Karpas-422 (cell line): ENCODE measurements at regions not wholly inside any gene's neighbourhood (a gene's known extent, or its start where the extent isn't known, plus 50 kb on each side); places are given as distances from the start of the nearest gene placed in this dataset.
"Not testable (repeated sequence)": the region's sequence is repeated elsewhere in the genome, so short reads cannot be mapped to it uniquely, and the experiment has no call there.

Source experiments
- DNase-seq: peaks from one replicate; pipeline ENCODE4 v3.0.0-alpha.2; 2015
- H2AFZ ChIP-seq: fragments of 200-600 bp; sonication (generic); 2 replicates; pipeline ENCODE4 v1.6.1; 2014; ENCODE audit warnings: antibody characterized with exemption, low read length, mixed read lengths
- H3K27ac ChIP-seq: fragments of 200-600 bp; sonication (generic); 2 replicates; pipeline ENCODE4 v1.5.1; 2014; ENCODE audit warnings: mild to moderate bottlenecking, low read length, moderate library complexity
- H3K27me3 ChIP-seq: fragments of 200-600 bp; sonication (generic); 2 replicates; pipeline ENCODE4 v1.6.1; 2014; ENCODE audit warnings: low read length, mixed read lengths
- H3K36me3 ChIP-seq: fragments of 200-600 bp; sonication (generic); 2 replicates; pipeline ENCODE4 v1.6.1; 2014; ENCODE audit warnings: low read length, mixed read lengths; ENCODE audit not compliant: insufficient read depth
- H3K4me1 ChIP-seq: fragments of 200-600 bp; sonication (generic); 2 replicates; pipeline ENCODE4 v1.6.1; 2014; ENCODE audit warnings: mild to moderate bottlenecking, low read length, mixed read lengths
- H3K4me2 ChIP-seq: fragments of 200-600 bp; sonication (generic); 2 replicates; pipeline ENCODE4 v1.6.1; 2014; ENCODE audit warnings: low read length, low read depth, mild to moderate bottlenecking; ENCODE audit not compliant: poor library complexity, severe bottlenecking
- H3K4me3 ChIP-seq: fragments of 200-600 bp; sonication (generic); 2 replicates; pipeline ENCODE4 v1.5.1; 2014; ENCODE audit warnings: mild to moderate bottlenecking, antibody characterized with exemption, low read length, mixed read lengths
- H3K79me2 ChIP-seq: fragments of 200-600 bp; sonication (generic); 2 replicates; pipeline ENCODE4 v1.6.1; 2014; ENCODE audit warnings: mild to moderate bottlenecking, low read length, mixed read lengths
- H3K9ac ChIP-seq: fragments of 200-600 bp; sonication (generic); 2 replicates; pipeline ENCODE4 v1.6.0; 2014; ENCODE audit warnings: low read length
- H3K9me2 ChIP-seq: fragments of 200-600 bp; sonication (generic), shearing (Covaris generic); replicated peaks from 2 replicates; pipeline ENCODE4 v1.6.0; 2014; ENCODE audit warnings: mild to moderate bottlenecking, low read length, moderate library complexity; ENCODE audit not compliant: insufficient read depth
- H3K9me3 ChIP-seq: fragments of 300-700, 200-600 bp; sonication (generic); 2 replicates; pipeline ENCODE4 v1.6.1; 2014; ENCODE audit warnings: low read length, mixed read lengths
- H4K20me1 ChIP-seq: fragments of 200-600 bp; sonication (generic); 2 replicates; pipeline ENCODE4 v1.6.1; 2014; ENCODE audit warnings: mild to moderate bottlenecking, antibody characterized with exemption, low read length, low read depth; ENCODE audit not compliant: insufficient read depth

DNA sequence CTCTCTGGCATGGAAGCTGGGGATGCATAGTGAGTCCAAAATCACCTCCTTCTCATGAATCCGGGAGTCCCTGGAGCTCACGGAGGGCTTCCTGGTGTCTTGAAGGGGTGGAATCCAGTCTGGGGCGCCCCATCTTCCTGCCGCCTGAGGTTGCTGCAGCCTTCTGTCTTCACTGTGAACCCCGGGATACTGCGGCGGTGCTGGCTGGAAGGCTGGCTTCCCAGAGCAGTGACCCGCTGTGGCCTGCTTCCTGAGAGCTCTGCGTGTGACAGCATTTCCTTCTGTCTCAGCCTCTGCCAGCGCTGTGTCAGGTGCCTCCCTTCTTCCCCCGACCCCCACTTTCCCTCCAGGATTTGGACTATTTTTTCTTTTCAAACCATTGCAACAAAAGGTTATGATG lies 98.8 kb upstream of the STOX2 start:
- H3K9ac ChIP-seq: no peak overlapping the region
- no peak overlapping the region for H3K27ac ChIP-seq
- no peaks in the 10 kb centered on the region for H3K4me1 ChIP-seq
- H4K20me1 ChIP-seq: no peaks in the 10 kb centered on the region
- no peaks in the 10 kb centered on the region for H3K36me3 ChIP-seq
- no peaks in the 10 kb centered on the region for H3K9me3 ChIP-seq
- no peaks in the 10 kb centered on the region for H3K79me2 ChIP-seq
- DNase-seq: no peak
- H3K9me2 ChIP-seq: no peaks in the 10 kb centered on the region
- H3K4me2 ChIP-seq: no peak overlapping the region
- no peak overlapping the region for H2AFZ ChIP-seq
- H3K4me3 ChIP-seq: no peak overlapping the region
- no peaks in the 10 kb centered on the region for H3K27me3 ChIP-seq

DNA sequence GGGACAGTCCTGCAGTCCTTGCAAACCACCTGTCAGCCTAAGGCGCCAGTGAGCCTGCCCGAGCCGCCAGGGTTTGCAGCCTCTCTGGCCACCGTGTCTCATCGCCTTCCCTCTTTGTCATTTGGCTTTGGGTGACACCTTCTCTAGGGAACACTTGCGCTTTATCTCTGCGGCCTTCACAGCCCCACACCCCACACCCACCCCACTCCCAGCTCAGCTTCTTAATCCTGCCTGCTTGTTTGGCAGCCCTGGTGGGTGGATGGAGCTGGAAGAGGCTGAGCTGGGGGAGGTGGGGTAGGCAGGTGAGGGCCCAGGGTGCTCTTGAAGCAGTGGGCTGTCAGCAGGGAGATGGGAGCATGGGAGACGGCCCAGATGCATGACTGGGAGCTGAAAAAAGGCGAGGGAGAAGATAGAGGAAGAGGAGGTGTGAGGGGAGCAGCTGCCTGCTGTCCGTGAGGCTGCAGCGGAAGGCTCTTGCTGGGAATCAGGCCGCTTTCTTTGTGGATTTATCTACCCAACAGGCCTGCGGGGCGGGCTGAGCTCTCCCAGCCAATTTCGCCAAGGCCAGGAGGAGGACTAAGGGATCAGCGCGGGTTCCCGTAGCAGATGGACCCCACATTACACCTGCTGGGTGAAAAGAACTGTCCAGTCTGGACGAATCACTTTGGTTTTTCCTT lies 97.5 kb upstream of the STOX2 start:
- no peaks in the 10 kb centered on the region for H3K9me2 ChIP-seq
- H3K9me3 ChIP-seq: no peaks in the 10 kb centered on the region
- H3K4me2 ChIP-seq: no peak overlapping the region
- H3K79me2 ChIP-seq: no peaks in the 10 kb centered on the region
- DNase-seq: no peak
- H3K36me3 ChIP-seq: no peaks in the 10 kb centered on the region
- H3K4me3 ChIP-seq: no peak overlapping the region
- H3K27me3 ChIP-seq: no peaks in the 10 kb centered on the region
- no peak overlapping the region for H3K27ac ChIP-seq
- H4K20me1 ChIP-seq: no peaks in the 10 kb centered on the region
- H3K9ac ChIP-seq: no peak overlapping the region
- no peaks in the 10 kb centered on the region for H3K4me1 ChIP-seq
- H2AFZ ChIP-seq: no peak overlapping the region

DNA sequence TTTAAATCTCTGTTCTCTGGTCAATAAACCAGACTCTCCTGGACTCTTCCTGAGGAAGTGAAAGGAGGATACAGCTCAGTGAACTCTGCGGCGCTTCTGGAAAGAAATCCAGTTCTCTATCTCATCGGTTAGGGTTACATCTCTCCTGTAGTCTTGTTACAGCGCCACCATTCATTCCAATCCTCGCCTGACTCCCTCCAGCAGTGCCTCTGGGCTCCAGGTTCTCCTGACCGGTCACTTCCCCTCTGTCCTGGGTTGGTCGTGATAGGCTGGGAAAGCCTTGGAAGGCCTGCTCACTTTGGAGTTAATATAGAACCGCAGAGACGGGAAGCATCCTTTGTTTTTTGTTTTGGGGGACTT lies 97.0 kb upstream of the STOX2 start:
- H3K9ac ChIP-seq: no peak overlapping the region

DNA sequence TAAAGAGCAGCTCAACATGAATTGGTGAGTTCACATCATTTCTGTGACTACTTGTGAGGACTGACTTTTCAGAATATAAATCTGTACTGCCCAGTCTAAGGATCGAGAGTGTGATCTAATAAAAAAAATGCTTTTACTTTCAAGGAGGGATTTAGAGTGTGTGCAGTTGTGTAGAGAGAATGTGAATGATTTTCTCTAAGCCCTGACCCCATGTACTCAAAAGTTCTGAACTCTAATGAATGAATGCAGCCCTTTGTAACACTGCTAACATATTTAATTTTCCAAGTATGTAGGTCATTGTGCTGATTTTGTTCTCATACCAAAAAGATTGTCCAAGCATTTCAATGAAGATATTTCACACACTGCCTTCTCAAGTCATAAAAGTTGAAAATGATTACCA lies 92.5 kb upstream of the STOX2 start:
- Histone ChIP-seq H4K20me1 (no peaks in the 10 kb centered on the region), H2AFZ (no peak overlapping the region), H3K9me2 (no peaks in the 10 kb centered on the region), H3K4me2 (no peak overlapping the region), H3K9me3 (no peaks in the 10 kb centered on the region), H3K4me1 (no peaks in the 10 kb centered on the region), H3K79me2 (no peaks in the 10 kb centered on the region), H3K27me3 (no peaks in the 10 kb centered on the region), H3K36me3 (no peaks in the 10 kb centered on the region), H3K4me3 (no peak overlapping the region), H3K27ac (no peak overlapping the region), H3K9ac (no peak overlapping the region)
- no peak for DNase-seq

More for the DNA sequence above, 97.0 kb upstream of the STOX2 start:
- H3K9me3 ChIP-seq: no peaks in the 10 kb centered on the region
- H3K36me3 ChIP-seq: no peaks in the 10 kb centered on the region
- no peaks in the 10 kb centered on the region for H3K27me3 ChIP-seq
- no peak for DNase-seq
- no peaks in the 10 kb centered on the region for H3K9me2 ChIP-seq
- H3K4me3 ChIP-seq: no peak overlapping the region
- H2AFZ ChIP-seq: no peak overlapping the region
- no peak overlapping the region for H3K27ac ChIP-seq
- no peaks in the 10 kb centered on the region for H3K4me1 ChIP-seq
- no peak overlapping the region for H3K4me2 ChIP-seq
- H4K20me1 ChIP-seq: no peaks in the 10 kb centered on the region
- no peaks in the 10 kb centered on the region for H3K79me2 ChIP-seq

DNA sequence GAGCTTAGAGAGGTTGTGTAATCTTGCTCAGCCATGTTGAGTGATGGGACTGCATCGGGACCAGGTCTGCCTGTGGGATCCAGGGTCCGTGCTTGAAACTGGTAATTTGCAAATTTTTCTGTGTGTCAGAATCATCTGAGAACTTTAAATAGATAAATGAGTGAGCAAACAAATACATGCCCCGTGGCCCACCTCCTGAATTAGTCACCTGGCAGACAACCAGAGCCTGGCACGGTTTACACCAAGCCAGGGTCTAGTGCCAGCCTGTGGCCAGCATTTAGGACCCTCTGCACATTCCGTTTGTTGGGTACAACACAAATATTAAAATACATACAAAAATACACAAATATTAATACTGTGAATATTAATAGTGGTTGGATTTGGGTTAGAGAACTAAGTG lies 90.6 kb upstream of the STOX2 start:
- H3K9ac ChIP-seq: no peak overlapping the region
- DNase-seq: no peak
- no peaks in the 10 kb centered on the region for H3K9me3 ChIP-seq
- H3K36me3 ChIP-seq: no peaks in the 10 kb centered on the region
- H3K79me2 ChIP-seq: no peaks in the 10 kb centered on the region
- H3K9me2 ChIP-seq: no peaks in the 10 kb centered on the region
- no peak overlapping the region for H3K27ac ChIP-seq
- no peak overlapping the region for H3K4me2 ChIP-seq
- no peak overlapping the region for H3K4me3 ChIP-seq
- no peaks in the 10 kb centered on the region for H3K4me1 ChIP-seq
- H2AFZ ChIP-seq: no peak overlapping the region
- no peaks in the 10 kb centered on the region for H3K27me3 ChIP-seq
- H4K20me1 ChIP-seq: no peaks in the 10 kb centered on the region

DNA sequence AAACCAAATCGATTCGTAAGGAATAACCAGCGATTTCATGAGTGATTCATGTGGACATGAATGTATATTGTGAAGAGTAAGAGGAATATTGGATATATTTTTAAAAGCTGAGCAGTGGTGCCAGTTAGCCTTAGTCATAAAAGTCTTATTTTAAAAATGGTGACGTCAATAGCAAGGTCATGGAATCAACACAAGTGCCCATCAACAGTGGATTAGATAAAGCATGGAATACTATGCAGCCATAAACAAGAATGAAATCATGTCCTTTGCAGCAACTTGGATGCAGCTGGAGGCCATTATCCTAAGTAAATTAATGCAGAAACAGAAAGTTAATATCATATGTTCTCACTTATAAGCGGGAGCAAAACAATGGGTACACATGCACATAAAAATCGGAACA lies 89.0 kb upstream of the STOX2 start:
- no peaks in the 10 kb centered on the region for H3K9me2 ChIP-seq
- H3K79me2 ChIP-seq: no peaks in the 10 kb centered on the region
- H3K4me3 ChIP-seq: no peak overlapping the region
- H3K4me1 ChIP-seq: no peaks in the 10 kb centered on the region
- DNase-seq: no peak
- no peak overlapping the region for H3K27ac ChIP-seq
- no peaks in the 10 kb centered on the region for H3K36me3 ChIP-seq
- no peaks in the 10 kb centered on the region for H3K9me3 ChIP-seq
- no peak overlapping the region for H3K4me2 ChIP-seq
- H4K20me1 ChIP-seq: no peaks in the 10 kb centered on the region
- no peaks in the 10 kb centered on the region for H3K27me3 ChIP-seq
- no peak overlapping the region for H3K9ac ChIP-seq
- H2AFZ ChIP-seq: no peak overlapping the region

DNA sequence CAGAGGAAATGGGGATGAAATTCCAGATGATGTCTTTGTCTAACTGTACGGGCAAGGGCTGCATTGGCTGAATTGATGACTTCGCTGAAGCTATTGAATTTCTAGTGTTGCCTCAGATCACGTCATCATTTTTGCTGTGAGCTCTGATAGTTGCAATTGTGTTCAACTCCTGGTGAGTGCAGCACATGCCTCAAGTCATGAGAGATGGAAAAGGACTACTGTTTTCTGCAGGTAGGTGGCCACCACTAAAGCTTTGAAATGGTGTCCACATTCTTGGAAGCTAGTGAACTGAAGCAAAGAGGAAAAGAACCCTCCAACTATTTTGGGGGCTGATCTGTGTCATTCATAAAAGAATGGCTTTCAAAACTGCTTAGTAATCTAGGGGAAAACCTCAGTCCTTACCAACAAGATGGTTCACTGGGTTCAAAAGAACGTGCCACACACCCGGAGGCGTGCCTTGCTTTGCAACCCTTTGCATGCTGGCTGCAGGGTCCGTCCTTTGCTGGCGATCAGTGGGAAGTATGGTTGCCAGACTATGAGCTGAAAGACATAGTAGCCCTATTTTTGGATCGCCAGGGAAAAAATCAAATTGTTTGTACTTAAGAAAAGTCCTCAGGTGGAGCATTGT lies 88.1 kb upstream of the STOX2 start:
- H3K4me2 ChIP-seq: no peak overlapping the region
- no peaks in the 10 kb centered on the region for H3K9me2 ChIP-seq
- H2AFZ ChIP-seq: no peak overlapping the region
- H3K27ac ChIP-seq: no peak overlapping the region
- no peaks in the 10 kb centered on the region for H3K79me2 ChIP-seq
- no peaks in the 10 kb centered on the region for H4K20me1 ChIP-seq
- DNase-seq: no peak
- no peaks in the 10 kb centered on the region for H3K36me3 ChIP-seq
- H3K27me3 ChIP-seq: no peaks in the 10 kb centered on the region
- H3K9me3 ChIP-seq: no peaks in the 10 kb centered on the region
- H3K4me3 ChIP-seq: no peak overlapping the region
- H3K4me1 ChIP-seq: no peaks in the 10 kb centered on the region
- H3K9ac ChIP-seq: no peak overlapping the region

DNA sequence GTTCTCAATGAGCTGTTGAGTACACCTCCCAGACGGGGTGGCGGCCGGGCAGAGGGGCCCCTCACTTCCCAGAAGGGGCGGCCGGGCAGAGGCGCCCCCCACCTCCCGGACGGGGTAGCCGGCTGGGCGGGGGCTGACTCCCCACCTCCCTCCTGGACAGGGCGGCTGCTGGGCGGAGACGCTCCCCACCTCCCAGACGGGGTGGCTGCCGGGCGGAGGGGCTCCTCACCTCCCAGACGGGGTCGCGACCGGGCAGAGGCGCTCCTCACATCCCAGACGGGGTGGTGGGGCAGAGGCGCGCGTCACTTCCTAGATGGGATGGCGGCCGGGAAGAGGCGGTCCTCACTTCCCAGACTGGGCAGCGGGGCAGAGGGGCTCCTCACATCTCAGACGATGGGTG lies 86.5 kb upstream of the STOX2 start:
- H3K4me2 ChIP-seq, DNase-seq, H3K27me3 ChIP-seq, H3K9me2 ChIP-seq, H3K9me3 ChIP-seq, H3K27ac ChIP-seq, H3K4me1 ChIP-seq, H4K20me1 ChIP-seq, H3K4me3 ChIP-seq, H3K36me3 ChIP-seq, H2AFZ ChIP-seq, H3K79me2 ChIP-seq, H3K9ac ChIP-seq: not testable (repeated sequence)
